ENCODE measurements at regions not wholly inside any gene's neighbourhood (a gene's known extent, or its start where the extent isn't known, plus 50 kb on each side); places are given as distances from the start of the nearest gene placed in this dataset.

DNA sequence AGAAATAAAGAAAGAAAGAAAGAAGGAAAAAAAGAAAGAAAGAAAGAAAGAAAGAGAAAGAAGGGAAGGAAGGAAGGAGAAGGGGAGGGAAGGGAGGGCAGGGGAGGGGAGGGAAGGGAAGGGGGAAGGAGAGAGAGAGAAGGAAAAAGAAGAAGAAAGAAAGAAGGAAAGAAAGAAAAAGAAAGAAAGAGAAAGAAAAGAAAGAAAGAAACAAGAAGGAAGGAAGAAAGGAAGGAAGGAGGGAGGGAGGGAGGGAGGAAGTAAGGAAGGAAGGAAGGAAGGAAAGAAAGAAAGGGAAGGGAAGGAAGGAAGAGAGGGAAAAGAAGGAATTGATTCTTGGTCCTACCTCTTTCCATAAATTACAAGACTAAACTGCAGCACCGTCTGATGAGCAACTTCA lies 186.1 kb downstream of the URB2 start:
- TF ChIP-seq, protein P1, sequence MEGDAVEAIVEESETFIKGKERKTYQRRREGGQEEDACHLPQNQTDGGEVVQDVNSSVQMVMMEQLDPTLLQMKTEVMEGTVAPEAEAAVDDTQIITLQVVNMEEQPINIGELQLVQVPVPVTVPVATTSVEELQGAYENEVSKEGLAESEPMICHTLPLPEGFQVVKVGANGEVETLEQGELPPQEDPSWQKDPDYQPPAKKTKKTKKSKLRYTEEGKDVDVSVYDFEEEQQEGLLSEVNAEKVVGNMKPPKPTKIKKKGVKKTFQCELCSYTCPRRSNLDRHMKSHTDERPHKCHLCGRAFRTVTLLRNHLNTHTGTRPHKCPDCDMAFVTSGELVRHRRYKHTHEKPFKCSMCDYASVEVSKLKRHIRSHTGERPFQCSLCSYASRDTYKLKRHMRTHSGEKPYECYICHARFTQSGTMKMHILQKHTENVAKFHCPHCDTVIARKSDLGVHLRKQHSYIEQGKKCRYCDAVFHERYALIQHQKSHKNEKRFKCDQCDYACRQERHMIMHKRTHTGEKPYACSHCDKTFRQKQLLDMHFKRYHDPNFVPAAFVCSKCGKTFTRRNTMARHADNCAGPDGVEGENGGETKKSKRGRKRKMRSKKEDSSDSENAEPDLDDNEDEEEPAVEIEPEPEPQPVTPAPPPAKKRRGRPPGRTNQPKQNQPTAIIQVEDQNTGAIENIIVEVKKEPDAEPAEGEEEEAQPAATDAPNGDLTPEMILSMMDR (IDR thresholded peaks at IDR 0.05), result no peak
- TF ChIP-seq POLR2A (IDR thresholded peaks at IDR 0.05), result no peak
- TF ChIP-seq POLR2AphosphoS5 (IDR thresholded peaks at IDR 0.05), result no peak
- TF ChIP-seq EP300 (IDR thresholded peaks at IDR 0.05), result no peak

Measured in stomach (tissue), 4 donors.